Ovary (tissue), 7 donors: ENCODE measurements at regions not wholly inside any gene's neighbourhood (a gene's known extent, or its start where the extent isn't known, plus 50 kb on each side); places are given as distances from the start of the nearest gene placed in this dataset.

Source experiments
- DNase-seq, 5 donors: peaks; one replicate each; pipeline ENCODE4 v3.0.0-alpha.2; 2019 to 2020
- H3K27ac ChIP-seq, 2 donors: fragments of 200-600 bp; one replicate each; pipeline versions ENCODE4 v1.5.1 to v1.8.0; 2019 to 2022
- H3K27me3 ChIP-seq: fragments of 200-600 bp; one replicate; pipeline ENCODE4 v1.8.0; 2022
- H3K36me3 ChIP-seq: fragments of 200-600 bp; sonication (generic); one replicate; pipeline ENCODE4 v1.5.1; 2019
- H3K4me1 ChIP-seq: one replicate; pipeline ENCODE4 v1.8.1; 2013; ENCODE audit warnings: mild to moderate bottlenecking, moderate library complexity; ENCODE audit not compliant: insufficient read depth
- H3K4me3 ChIP-seq: fragments of 200-600 bp; sonication (generic); one replicate; pipeline ENCODE4 v1.5.1; 2017
- H3K9me3 ChIP-seq, 2 donors: fragments of 200-600 bp in 1 of 2; sonication (generic) in 1 of 2; one replicate each; pipeline versions ENCODE4 v1.5.1 to v1.8.1; 2013 to 2019; ENCODE audit warnings: mild to moderate bottlenecking in 1 of 2, moderate library complexity in 1 of 2
- EP300 ChIP-seq: sonication (generic); formaldehyde crosslinking; IDR thresholded peaks from one replicate; pipeline ENCODE4 v1.6.1; 2017; ENCODE audit warnings: antibody characterized with exemption
- POLR2A ChIP-seq: fragments of 450-650 bp; IDR thresholded peaks from one replicate; pipeline ENCODE4 v1.6.1; 2017; ENCODE audit warnings: antibody characterized with exemption, mild to moderate bottlenecking, moderate library complexity
- WGBS, 3 donors: extraction: QIAGEN DNeasy Blood & Tissue Kit in 1 of 3; methylation state at CpG; one replicate each; pipeline versions ENCODE4 v1.1.5 to v1.1.7; 2013 to 2017; 5-methylcytosine and 5-hydroxymethylcytosine counted together
- intact Hi-C, 4 donors: fragments of 100-400 bp; cut with DNase I; formaldehyde crosslinking; loops; one replicate each; pipeline versions ENCODE4 v1.11.0 to v1.15.1; 2022 to 2023
- TF ChIP-seq, protein P1 (sequence below), 3 donors: fragments of 450-650 bp in 2 of 3; fragments of 200-600 bp in 1 of 3; IDR thresholded peaks; one replicate each; pipeline versions ENCODE4 v1.5.1 to v1.8.0; 2016 to 2022; ENCODE audit warnings: antibody characterized with exemption in 3 of 3, mild to moderate bottlenecking in 1 of 3
- donor health status: DM: no; HTN: no; CAD: no; lungs with moderate emphysema.
- donor health status: DM: no; HTN: no; CAD: no.
- donor health status: Bipolar disorder and iron deficiency.
- donor health status: DM: no; HTN: no; CAD: no.
- donor health status: DM: yes; HTN: yes; CAD: no.

DNA sequence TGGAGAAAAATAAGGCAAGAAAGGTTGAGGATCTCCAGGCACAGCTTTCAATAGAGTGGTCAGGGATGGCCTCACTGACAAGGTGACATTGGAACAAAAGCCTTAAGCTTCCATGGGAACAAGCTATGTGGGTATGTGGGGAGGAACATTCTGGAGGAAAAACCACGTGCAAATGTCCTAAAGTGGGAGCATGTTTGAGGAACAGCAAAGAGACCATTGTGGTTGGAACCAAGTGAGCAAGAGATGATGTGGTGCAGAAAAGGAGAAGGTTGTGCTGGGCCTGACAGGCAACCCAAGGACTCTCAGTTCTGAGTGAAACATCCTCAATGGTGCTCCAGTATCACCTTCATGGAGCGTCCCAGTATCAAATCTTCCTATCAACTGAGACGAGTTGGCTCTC is 184.0 kb downstream of the CAND1 start:
- TF ChIP-seq, protein P1, sequence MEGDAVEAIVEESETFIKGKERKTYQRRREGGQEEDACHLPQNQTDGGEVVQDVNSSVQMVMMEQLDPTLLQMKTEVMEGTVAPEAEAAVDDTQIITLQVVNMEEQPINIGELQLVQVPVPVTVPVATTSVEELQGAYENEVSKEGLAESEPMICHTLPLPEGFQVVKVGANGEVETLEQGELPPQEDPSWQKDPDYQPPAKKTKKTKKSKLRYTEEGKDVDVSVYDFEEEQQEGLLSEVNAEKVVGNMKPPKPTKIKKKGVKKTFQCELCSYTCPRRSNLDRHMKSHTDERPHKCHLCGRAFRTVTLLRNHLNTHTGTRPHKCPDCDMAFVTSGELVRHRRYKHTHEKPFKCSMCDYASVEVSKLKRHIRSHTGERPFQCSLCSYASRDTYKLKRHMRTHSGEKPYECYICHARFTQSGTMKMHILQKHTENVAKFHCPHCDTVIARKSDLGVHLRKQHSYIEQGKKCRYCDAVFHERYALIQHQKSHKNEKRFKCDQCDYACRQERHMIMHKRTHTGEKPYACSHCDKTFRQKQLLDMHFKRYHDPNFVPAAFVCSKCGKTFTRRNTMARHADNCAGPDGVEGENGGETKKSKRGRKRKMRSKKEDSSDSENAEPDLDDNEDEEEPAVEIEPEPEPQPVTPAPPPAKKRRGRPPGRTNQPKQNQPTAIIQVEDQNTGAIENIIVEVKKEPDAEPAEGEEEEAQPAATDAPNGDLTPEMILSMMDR (IDR thresholded peaks at IDR 0.05), result no peak
- no peak for TF ChIP-seq POLR2A
- TF ChIP-seq EP300, result no peak
- WGBS, 3 donors, result 92 to 99% (median 95%) methylated on average over 3 of the region's 3 CpGs
- no peak overlapping the region for H3K27ac ChIP-seq
- intact Hi-C loops, result no loop called here
- no peaks in the 10 kb centered on the region for H3K27me3 ChIP-seq
- no peak for DNase-seq
- H3K4me1 ChIP-seq, result peaks cover 14% of the 10 kb centered on the region
- no peak overlapping the region for H3K4me3 ChIP-seq
- H3K36me3 ChIP-seq, result no peaks in the 10 kb centered on the region
- no peaks in the 10 kb centered on the region for H3K9me3 ChIP-seq

DNA sequence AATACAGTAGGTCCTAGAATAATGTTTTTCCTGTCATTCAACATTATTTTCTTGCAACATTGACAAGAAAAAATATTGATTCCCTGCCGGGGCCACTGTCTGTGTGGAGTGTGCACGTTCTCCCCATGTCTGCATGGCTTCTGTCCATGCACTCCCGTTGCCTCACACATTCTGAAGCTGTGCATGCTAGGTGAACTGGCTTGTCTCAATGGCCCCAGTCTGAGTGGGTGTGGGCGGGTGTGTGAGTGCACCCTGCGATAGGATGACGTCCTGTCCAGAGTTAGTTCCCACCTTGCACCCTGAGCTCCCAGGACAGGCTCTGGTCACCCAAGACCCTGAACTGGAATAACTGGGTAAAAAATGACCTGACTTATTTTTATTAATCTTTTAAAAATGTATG is 186.1 kb downstream of the CAND1 start:
- Histone ChIP-seq H3K27ac (no peak overlapping the region), H3K36me3 (no peaks in the 10 kb centered on the region), H3K27me3 (no peaks in the 10 kb centered on the region), H3K4me1 (peaks cover 22% of the 10 kb centered on the region), H3K4me3 (no peak overlapping the region), H3K9me3 (no peaks in the 10 kb centered on the region)
- intact Hi-C loops, result loop anchor here in 1 of 4 donors (5.0 kb wide), 1 partner anchor 192 kb away; the partner anchor contains the start of gene DYRK2
- no peak for TF ChIP-seq EP300
- no peak for TF ChIP-seq POLR2A
- TF ChIP-seq, protein P1 (IDR thresholded peaks at IDR 0.05), result no peak
- DNase-seq, result no peak
- 87 to 92% (median 89%) methylated on average over 6 of the region's 6 CpGs for WGBS, 3 donors

DNA sequence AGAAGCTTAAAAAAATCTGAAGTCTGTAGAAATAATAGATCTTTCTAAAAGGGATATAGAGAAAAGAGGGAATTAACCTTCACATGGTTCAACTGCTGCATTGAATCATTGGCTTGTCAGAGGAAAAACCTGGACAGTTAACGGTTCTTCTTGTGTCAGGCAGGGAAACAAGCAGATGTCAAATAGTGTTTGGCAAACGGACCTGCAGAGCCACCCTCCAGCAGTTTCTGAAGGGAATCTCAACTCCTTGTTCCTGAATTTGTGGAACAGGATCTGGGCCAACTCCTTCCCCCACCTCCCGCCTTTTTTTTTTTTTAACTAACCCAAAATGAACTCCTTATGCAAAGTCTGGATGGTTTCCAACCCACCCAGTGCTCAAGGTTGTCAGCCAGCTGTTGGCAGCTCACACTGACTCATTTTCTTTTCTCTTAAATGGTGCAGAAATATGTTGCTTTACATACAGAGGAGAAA is 187.3 kb downstream of the CAND1 start:
- Histone ChIP-seq H3K4me1 (peaks cover 22% of the 10 kb centered on the region), H3K4me3 (no peak overlapping the region), H3K9me3 (no peaks in the 10 kb centered on the region), H3K27ac (no peak overlapping the region), H3K36me3 (no peaks in the 10 kb centered on the region), H3K27me3 (no peaks in the 10 kb centered on the region)
- intact Hi-C loops, result loop anchor here in 1 of 4 donors (5.0 kb wide), 1 partner anchor 191 kb away; the partner anchor contains the start of gene DYRK2
- 1 to 2% (median 1%) methylated on average over 3 of the region's 3 CpGs for WGBS, 3 donors
- DNase-seq, result peak; percentile 52 to 64 (median 61)
- TF ChIP-seq, protein P1 (IDR thresholded peaks at IDR 0.05), result no peak
- no peak for TF ChIP-seq POLR2A

DNA sequence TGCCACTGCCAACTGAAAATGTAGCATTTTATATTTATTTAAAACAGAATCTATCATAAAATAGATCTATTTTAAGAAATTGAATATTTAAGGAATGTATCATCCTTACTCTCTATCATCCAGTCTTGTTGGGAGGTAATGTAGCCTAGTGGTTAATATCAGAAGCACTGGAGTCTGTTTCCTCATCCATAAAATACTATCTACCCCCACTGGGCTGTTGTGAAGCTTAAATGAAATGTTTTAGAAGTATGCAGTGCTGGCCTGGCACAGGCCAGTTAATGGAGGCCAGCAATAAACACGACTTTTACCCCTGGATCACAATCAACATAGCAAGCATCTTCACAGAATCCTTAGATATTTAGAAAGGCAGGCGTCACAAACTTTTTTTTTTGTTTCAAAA is 188.0 kb downstream of the CAND1 start:
- Histone ChIP-seq H3K9me3 (no peaks in the 10 kb centered on the region), H3K27me3 (no peaks in the 10 kb centered on the region), H3K4me1 (peaks cover 22% of the 10 kb centered on the region), H3K36me3 (no peaks in the 10 kb centered on the region), H3K27ac (peak overlapping the region in 1 of 2 donors; percentile 31), H3K4me3 (no peak overlapping the region)
- DNase-seq, result no peak
- intact Hi-C loops, result loop anchor here in 1 of 4 donors (5.0 kb wide), 1 partner anchor 190 kb away; the partner anchor contains the start of gene DYRK2
- WGBS, 3 donors, result 30 to 56% (median 47%) methylated on average over 2 of the region's 2 CpGs
- no peak for TF ChIP-seq EP300
- TF ChIP-seq, protein P1 (IDR thresholded peaks at IDR 0.05), result no peak
- no peak for TF ChIP-seq POLR2A
